ENCODE measurements at regions not wholly inside any gene's neighbourhood (a gene's known extent, or its start where the extent isn't known, plus 50 kb on each side); places are given as distances from the start of the nearest gene placed in this dataset.

DNA sequence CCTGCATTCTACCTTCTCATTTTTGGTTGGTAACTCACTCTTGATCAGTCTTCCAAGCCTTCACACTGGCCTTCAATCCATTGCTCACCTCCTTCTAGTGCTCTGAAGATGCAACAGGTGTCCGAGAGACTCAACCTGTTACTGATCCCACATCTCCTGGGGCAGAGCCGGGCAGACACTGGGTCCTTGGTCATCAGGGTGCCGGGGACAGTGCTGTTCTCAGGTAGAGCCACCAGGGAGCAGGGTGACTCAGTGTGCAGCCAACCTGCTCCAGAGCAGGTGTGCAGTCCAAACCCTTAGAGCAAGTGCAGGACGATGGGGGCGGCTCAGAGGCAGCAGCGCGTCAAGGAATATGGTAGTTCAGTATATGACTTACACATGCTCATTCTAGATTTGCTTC, 188.4 kb downstream of the DHX15 start:
- TF ChIP-seq CTCF (IDR thresholded peaks at IDR 0.05), result no peak
- TF ChIP-seq POLR2A (IDR thresholded peaks at IDR 0.05), result no peak
